Fibroblast of peridontal ligament (primary cell): ENCODE measurements at regions not wholly inside any gene's neighbourhood (a gene's known extent, or its start where the extent isn't known, plus 50 kb on each side); places are given as distances from the start of the nearest gene placed in this dataset.

Source experiments
- DNase-seq: peaks from one replicate; pipeline ENCODE4 v3.0.0-alpha.2; 2010; ENCODE audit errors: extremely low read depth

- DNase-seq: peak; percentile 45
Observed at GRCh38 chr5:56350597-56351170, 117.6 kb upstream of the ANKRD55 start.

GRCh38 chr5:56350011-56350596, 117.0 kb upstream of the ANKRD55 start:
- no peak for DNase-seq

GRCh38 chr5:56349461-56349860, 116.3 kb upstream of the ANKRD55 start:
- no peak for DNase-seq

- peak; percentile 80 for DNase-seq
Observed at GRCh38 chr5:56346741-56347535, 113.8 kb upstream of the ANKRD55 start.

GRCh38 chr5:56346044-56346710, 113.0 kb upstream of the ANKRD55 start:
- no peak for DNase-seq

- no peak for DNase-seq
Observed at GRCh38 chr5:56345352-56345751, 112.2 kb upstream of the ANKRD55 start.

- DNase-seq: no peak
Observed at GRCh38 chr5:56344594-56344993, 111.5 kb upstream of the ANKRD55 start.

GRCh38 chr5:56343988-56344387, 110.9 kb upstream of the ANKRD55 start:
- no peak for DNase-seq

GRCh38 chr5:56342616-56343015, 109.5 kb upstream of the ANKRD55 start:
- DNase-seq: no peak

- no peak for DNase-seq
Observed at GRCh38 chr5:56340196-56340980, 107.3 kb upstream of the ANKRD55 start.

- no peak for DNase-seq
Observed at GRCh38 chr5:56339732-56340131, 106.6 kb upstream of the ANKRD55 start.

- DNase-seq: no peak
Observed at GRCh38 chr5:56337715-56338319, 104.7 kb upstream of the ANKRD55 start.

- no peak for DNase-seq
Observed at GRCh38 chr5:56335212-56335611, 102.1 kb upstream of the ANKRD55 start.

GRCh38 chr5:56330806-56331205, 97.7 kb upstream of the ANKRD55 start:
- no peak for DNase-seq

GRCh38 chr5:56330167-56330566, 97.0 kb upstream of the ANKRD55 start:
- DNase-seq: no peak

GRCh38 chr5:56329652-56330051, 96.5 kb upstream of the ANKRD55 start:
- no peak for DNase-seq

GRCh38 chr5:56328753-56329560, 95.8 kb upstream of the ANKRD55 start:
- no peak for DNase-seq

- DNase-seq: no peak
Observed at GRCh38 chr5:56327809-56328208, 94.7 kb upstream of the ANKRD55 start.

- no peak for DNase-seq
Observed at GRCh38 chr5:56326770-56327169, 93.6 kb upstream of the ANKRD55 start.

- DNase-seq: no peak
Observed at GRCh38 chr5:56326116-56326515, 93.0 kb upstream of the ANKRD55 start.

- no peak for DNase-seq
Observed at GRCh38 chr5:56325039-56325438, 91.9 kb upstream of the ANKRD55 start.
